NCI-H510A treated with DMSO at 0.1 percent for 48 hours (cell line): ENCODE measurements at regions not wholly inside any gene's neighbourhood (a gene's known extent, or its start where the extent isn't known, plus 50 kb on each side); places are given as distances from the start of the nearest gene placed in this dataset.
"Not testable (repeated sequence)": the region's sequence is repeated elsewhere in the genome, so short reads cannot be mapped to it uniquely, and the experiment has no call there.

Experiments
- DNase-seq: peaks from one replicate; lab custom pipeline; 2025; lab: John Stamatoyannopoulos, UW

- no peak for DNase-seq
These were observed 167.1 kb upstream of the FAM3C start for GRCh38 chr7:121563177-121563576.

GRCh38 chr7:121562259-121562658 lies 166.2 kb upstream of the FAM3C start:
- DNase-seq: no peak

GRCh38 chr7:121561717-121562116 lies 165.6 kb upstream of the FAM3C start:
- no peak for DNase-seq

GRCh38 chr7:121560267-121560990 lies 164.3 kb upstream of the FAM3C start:
- no peak for DNase-seq

GRCh38 chr7:121558288-121558687 lies 162.2 kb upstream of the FAM3C start:
- DNase-seq: no peak

GRCh38 chr7:121557034-121557892 lies 161.2 kb upstream of the FAM3C start:
- DNase-seq: no peak

- no peak for DNase-seq
These were observed 159.4 kb upstream of the FAM3C start for GRCh38 chr7:121555558-121555957.

- peak; percentile 46 for DNase-seq
These were observed 151.5 kb upstream of the FAM3C start for GRCh38 chr7:121547544-121548092.

GRCh38 chr7:121546632-121547543 lies 150.8 kb upstream of the FAM3C start:
- no peak for DNase-seq

GRCh38 chr7:121545418-121545817 lies 149.3 kb upstream of the FAM3C start:
- no peak for DNase-seq

- no peak for DNase-seq
These were observed 148.6 kb upstream of the FAM3C start for GRCh38 chr7:121544726-121545125.

DNA sequence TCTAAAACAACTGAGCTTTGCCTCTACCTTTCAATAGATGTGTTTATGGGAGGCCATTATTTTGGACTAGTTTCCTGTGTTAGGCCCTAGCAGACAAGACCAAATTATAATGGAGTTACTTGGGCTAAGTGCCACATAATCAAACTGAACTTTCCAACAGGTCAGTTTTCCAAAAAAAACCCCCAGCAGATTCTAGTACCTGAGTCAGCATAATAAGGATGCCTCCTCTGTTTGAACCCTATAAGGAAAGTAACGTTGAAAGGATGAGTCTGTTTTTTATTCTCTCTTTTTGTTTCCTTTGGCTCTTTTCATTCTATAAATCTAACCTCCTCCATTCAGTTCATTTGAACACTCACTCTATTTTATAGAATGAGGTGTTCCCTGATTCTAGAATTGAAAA lies 148.1 kb upstream of the FAM3C start:
- no peak for DNase-seq

DNA sequence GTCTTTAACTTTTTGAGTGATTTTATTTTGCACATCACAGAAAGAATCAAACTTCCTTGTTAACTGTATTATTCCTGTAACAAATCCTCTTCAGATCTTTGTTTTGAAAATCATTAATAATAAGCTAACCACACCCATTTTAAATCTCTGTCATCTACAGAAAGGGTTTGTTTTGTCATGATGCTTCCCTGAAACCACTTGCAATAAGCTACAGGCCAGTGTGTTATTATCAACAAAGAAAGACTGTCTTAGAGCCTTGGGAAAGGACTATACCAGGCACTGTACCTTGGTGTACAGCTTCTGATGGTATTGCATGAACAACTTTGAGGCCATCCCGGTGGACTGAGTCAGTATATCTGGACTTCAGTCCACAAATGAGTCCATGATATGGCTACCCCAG lies 145.3 kb upstream of the FAM3C start:
- DNase-seq: no peak

DNA sequence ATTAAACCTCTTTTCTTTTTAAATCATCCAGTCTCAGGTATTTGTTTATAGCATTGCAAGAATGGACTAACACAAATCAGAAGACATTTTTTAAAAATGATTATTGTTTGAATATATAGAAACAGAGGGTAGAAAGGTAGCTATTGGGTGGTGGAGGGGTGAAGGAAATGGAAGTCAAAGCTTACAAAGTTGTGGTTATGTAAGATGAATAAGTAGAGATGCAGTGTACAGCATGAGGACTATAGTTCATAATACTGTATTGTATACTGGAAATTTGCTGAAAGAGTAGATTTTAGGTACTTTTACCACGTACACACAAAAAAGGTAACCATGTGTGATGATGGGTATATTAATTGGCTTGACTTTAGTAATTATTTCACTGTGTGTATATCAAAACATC lies 144.0 kb upstream of the FAM3C start:
- no peak for DNase-seq

DNA sequence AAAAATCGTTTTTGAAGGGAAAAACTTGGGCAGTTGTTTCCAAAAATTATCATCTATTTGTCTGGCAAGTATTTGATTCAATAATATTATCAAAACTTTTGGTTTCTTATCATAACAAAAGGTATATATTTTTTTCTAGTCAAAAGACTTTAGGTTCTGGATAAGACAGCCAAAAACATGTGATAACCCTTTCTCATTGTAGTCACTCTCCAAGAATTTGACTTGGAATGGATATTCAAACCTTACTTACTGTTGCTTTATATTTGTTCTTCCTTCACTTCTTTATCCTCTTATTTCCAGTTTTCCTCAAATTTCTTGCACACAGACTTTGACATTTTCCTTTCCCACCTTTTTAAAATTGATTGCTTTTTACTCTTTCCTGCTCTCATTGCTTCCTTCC lies 140.9 kb upstream of the FAM3C start:
- no peak for DNase-seq

GRCh38 chr7:121531175-121532070 lies 135.3 kb upstream of the FAM3C start:
- DNase-seq: no peak

DNA sequence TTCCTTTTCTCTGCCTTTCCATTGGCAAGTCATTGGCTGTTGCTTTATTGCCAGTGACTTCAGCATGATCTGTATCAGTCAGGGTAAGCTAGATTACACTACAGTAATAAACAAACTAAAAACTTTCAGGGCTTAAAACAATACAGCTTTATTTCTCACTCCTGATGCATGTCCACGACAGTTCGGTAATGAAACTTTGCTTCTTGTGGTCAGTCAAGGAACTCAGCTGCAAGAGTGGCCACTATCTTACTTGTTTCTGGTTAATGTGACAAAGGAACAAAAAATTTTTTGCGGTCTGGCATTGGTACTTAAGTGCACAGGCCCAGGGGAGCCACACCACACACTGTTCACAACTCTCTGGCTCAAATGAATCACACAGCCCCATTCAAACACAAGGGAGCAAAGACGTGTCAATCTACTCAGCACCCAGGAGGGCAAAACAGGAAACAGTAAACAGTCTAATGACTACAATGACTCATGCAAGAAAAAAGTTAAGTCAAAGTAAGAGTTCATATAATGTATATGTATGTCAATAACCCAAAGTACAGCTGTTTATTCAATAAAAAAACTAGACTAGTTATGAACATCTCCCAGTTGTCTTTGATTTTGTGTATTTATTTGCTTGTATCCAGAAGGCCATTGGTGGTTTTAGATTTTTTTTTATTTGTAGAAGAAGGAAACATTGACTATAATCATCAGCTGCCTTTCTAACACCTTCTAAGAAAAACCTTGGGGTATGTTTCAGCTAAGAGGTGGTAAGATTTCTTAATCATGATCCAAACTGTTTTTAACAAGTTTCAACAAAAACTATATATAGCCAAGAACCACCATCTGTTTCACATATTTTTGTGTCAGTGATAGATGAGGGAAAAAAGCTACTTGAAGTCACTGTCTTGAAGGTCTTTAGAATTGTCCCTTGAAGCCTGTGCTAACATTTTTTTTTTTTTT lies 134.4 kb upstream of the FAM3C start:
- DNase-seq: no peak

GRCh38 chr7:121529003-121529402 lies 132.9 kb upstream of the FAM3C start:
- no peak for DNase-seq

DNA sequence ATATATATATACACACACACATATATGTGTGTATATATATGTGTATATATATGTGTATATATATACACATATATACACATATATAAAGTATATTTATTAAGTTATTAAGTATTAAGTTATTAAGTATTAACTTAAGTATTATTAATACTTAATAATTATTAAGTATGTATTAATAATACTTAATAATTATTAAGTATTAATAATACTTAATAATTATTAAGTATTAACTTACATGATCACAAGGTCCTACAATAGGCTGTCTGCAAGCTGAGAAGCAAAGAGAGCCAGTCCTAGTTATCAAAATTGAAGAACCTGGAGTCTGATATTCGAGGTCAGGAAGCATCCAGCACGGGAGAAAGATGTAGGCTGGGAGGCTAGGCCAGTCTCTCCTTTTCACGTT lies 130.1 kb upstream of the FAM3C start:
- DNase-seq: not testable (repeated sequence)
